Ishikawa (cell line): ENCODE measurements at regions not wholly inside any gene's neighbourhood (a gene's known extent, or its start where the extent isn't known, plus 50 kb on each side); places are given as distances from the start of the nearest gene placed in this dataset.

Experiments used
- CEBPB ChIP-seq: IDR thresholded peaks from 2 replicates; pipeline ENCODE4 v1.6.1; 2012
- CREB1 ChIP-seq: IDR thresholded peaks from 2 replicates; pipeline ENCODE4 v1.6.1; 2012; ENCODE audit warnings: low read depth
- EP300 ChIP-seq: IDR thresholded peaks from 2 replicates; pipeline ENCODE4 v1.6.1; 2012; ENCODE audit warnings: borderline replicate concordance
- FOXM1 ChIP-seq: IDR thresholded peaks from 2 replicates; pipeline ENCODE4 v1.6.1; 2012; ENCODE audit warnings: low read depth, borderline replicate concordance
- RAD21 ChIP-seq: IDR thresholded peaks from 2 replicates; pipeline ENCODE4 v1.6.1; 2012; ENCODE audit warnings: low read depth
- TAF1 ChIP-seq: IDR thresholded peaks from 2 replicates; pipeline ENCODE4 v1.6.1; 2012; ENCODE audit warnings: low read depth, mild to moderate bottlenecking
- TCF12 ChIP-seq: IDR thresholded peaks from 2 replicates; pipeline ENCODE4 v1.6.1; 2012; ENCODE audit warnings: low read depth
- TEAD4 ChIP-seq: IDR thresholded peaks from 2 replicates; pipeline ENCODE4 v1.6.1; 2012
- YY1 ChIP-seq: IDR thresholded peaks from 2 replicates; pipeline ENCODE4 v1.6.1; 2012; ENCODE audit warnings: low read depth
- TF ChIP-seq, protein P1 (sequence below): IDR thresholded peaks from 2 replicates; pipeline ENCODE4 v1.6.1; 2012
- TF ChIP-seq, protein P2 (sequence below): IDR thresholded peaks from 2 replicates; pipeline ENCODE4 v1.6.1; 2012
- TF ChIP-seq, protein P3 (sequence below): IDR thresholded peaks from 2 replicates; pipeline ENCODE4 v1.6.1; 2012; ENCODE audit warnings: low read depth, mild to moderate bottlenecking

DNA sequence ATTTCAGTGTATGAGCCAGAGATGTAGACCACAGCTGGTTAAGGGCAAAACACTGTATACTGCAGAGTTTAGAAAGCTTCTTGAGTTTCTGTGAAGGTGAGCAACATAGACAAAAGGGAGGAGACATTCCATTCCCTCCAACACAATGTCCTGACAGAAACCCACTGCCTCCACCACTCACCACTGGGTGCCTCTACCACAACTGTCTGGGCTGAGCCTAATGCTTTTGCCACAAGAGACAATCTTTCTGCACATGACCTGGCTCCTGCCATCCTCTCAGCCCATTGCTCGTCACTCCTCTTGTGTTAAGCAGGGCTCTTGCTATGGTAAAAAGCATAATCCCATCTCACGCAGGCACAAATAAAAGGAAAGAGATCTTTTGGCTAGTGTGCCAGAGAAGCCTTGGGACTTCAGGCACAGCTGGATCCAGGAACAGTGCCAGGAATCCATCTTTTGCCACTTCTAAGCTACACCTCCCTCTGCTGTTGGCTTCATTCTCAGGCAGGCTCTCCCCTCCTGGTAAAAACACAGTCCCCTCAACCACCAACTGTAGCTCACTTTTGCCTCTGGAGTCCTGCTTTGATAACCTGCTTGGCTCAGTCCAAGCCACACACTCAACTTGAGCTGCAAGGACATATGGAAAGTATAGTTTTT lies 140.6 kb upstream of the PRR20G start:
- TF ChIP-seq FOXM1 (no peak), TAF1 (no peak), YY1 (no peak), CREB1 (no peak), EP300 (no peak), TEAD4 (no peak), TCF12 (no peak), RAD21 (peak; percentile 30), CEBPB (no peak)
- TF ChIP-seq, protein P1, sequence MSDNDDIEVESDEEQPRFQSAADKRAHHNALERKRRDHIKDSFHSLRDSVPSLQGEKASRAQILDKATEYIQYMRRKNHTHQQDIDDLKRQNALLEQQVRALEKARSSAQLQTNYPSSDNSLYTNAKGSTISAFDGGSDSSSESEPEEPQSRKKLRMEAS, result no peak
- TF ChIP-seq, protein P2, sequence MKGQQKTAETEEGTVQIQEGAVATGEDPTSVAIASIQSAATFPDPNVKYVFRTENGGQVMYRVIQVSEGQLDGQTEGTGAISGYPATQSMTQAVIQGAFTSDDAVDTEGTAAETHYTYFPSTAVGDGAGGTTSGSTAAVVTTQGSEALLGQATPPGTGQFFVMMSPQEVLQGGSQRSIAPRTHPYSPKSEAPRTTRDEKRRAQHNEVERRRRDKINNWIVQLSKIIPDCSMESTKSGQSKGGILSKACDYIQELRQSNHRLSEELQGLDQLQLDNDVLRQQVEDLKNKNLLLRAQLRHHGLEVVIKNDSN, result no peak
- TF ChIP-seq, protein P3, sequence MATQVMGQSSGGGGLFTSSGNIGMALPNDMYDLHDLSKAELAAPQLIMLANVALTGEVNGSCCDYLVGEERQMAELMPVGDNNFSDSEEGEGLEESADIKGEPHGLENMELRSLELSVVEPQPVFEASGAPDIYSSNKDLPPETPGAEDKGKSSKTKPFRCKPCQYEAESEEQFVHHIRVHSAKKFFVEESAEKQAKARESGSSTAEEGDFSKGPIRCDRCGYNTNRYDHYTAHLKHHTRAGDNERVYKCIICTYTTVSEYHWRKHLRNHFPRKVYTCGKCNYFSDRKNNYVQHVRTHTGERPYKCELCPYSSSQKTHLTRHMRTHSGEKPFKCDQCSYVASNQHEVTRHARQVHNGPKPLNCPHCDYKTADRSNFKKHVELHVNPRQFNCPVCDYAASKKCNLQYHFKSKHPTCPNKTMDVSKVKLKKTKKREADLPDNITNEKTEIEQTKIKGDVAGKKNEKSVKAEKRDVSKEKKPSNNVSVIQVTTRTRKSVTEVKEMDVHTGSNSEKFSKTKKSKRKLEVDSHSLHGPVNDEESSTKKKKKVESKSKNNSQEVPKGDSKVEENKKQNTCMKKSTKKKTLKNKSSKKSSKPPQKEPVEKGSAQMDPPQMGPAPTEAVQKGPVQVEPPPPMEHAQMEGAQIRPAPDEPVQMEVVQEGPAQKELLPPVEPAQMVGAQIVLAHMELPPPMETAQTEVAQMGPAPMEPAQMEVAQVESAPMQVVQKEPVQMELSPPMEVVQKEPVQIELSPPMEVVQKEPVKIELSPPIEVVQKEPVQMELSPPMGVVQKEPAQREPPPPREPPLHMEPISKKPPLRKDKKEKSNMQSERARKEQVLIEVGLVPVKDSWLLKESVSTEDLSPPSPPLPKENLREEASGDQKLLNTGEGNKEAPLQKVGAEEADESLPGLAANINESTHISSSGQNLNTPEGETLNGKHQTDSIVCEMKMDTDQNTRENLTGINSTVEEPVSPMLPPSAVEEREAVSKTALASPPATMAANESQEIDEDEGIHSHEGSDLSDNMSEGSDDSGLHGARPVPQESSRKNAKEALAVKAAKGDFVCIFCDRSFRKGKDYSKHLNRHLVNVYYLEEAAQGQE, result no peak
